IPS-20b (cell line): ENCODE measurements at regions not wholly inside any gene's neighbourhood (a gene's known extent, or its start where the extent isn't known, plus 50 kb on each side); places are given as distances from the start of the nearest gene placed in this dataset.

Experiments
- H3K27ac ChIP-seq: one replicate; pipeline ENCODE4 v1.5.1; 2013; ENCODE audit warnings: low read length
- H3K27me3 ChIP-seq: 2 replicates; pipeline ENCODE4 v1.6.1; 2013; ENCODE audit warnings: mild to moderate bottlenecking, low read length, inconsistent platforms; ENCODE audit not compliant: insufficient read depth
- H3K36me3 ChIP-seq: 2 replicates; pipeline ENCODE4 v1.6.1; 2013; ENCODE audit warnings: low read depth, mild to moderate bottlenecking, inconsistent platforms, low read length, moderate library complexity; ENCODE audit not compliant: insufficient read depth
- H3K4me1 ChIP-seq: 2 replicates; pipeline ENCODE4 v1.6.1; 2013; ENCODE audit warnings: mild to moderate bottlenecking, control low read depth, inconsistent platforms, low read length, moderate library complexity; ENCODE audit not compliant: insufficient read depth
- H3K4me3 ChIP-seq: 2 replicates; pipeline ENCODE4 v1.5.1; 2013; ENCODE audit warnings: mild to moderate bottlenecking, low read length, inconsistent platforms
- H3K9ac ChIP-seq: 2 replicates; pipeline ENCODE4 v1.6.1; 2013; ENCODE audit warnings: low read depth, mild to moderate bottlenecking, inconsistent platforms, low read length, moderate library complexity
- H3K9me3 ChIP-seq: 2 replicates; pipeline ENCODE4 v1.6.1; 2013; ENCODE audit warnings: mild to moderate bottlenecking, low read depth, low read length, inconsistent platforms; ENCODE audit not compliant: insufficient read depth

DNA sequence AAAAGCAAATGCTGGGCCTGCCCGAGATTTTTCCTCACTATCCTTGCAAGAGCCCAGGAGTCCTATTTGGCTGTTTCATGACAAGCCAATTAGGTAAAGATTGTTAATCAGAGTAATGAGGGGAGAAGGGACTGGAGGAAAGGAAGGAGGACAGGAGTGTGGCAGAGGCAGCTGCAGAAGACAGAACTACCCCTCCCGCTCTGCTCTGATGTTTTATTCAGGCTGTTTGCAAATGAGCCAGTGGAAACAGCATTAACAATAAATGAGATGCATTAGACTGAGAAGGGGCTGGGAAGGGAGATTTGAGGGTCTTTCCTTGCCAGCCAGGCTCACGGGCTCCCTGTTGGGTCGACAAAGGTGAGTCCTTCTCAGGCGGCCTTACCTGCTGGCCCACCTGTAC, 421.0 kb upstream of the CCDC196 start:
- H3K27ac ChIP-seq, result no peak overlapping the region
- H3K9me3 ChIP-seq, result no peaks in the 10 kb centered on the region
- no peaks in the 10 kb centered on the region for H3K36me3 ChIP-seq
- no peak overlapping the region for H3K4me3 ChIP-seq
- H3K9ac ChIP-seq, result no peak overlapping the region
- no peaks in the 10 kb centered on the region for H3K27me3 ChIP-seq
- H3K4me1 ChIP-seq, result peaks cover 8% of the 10 kb centered on the region

DNA sequence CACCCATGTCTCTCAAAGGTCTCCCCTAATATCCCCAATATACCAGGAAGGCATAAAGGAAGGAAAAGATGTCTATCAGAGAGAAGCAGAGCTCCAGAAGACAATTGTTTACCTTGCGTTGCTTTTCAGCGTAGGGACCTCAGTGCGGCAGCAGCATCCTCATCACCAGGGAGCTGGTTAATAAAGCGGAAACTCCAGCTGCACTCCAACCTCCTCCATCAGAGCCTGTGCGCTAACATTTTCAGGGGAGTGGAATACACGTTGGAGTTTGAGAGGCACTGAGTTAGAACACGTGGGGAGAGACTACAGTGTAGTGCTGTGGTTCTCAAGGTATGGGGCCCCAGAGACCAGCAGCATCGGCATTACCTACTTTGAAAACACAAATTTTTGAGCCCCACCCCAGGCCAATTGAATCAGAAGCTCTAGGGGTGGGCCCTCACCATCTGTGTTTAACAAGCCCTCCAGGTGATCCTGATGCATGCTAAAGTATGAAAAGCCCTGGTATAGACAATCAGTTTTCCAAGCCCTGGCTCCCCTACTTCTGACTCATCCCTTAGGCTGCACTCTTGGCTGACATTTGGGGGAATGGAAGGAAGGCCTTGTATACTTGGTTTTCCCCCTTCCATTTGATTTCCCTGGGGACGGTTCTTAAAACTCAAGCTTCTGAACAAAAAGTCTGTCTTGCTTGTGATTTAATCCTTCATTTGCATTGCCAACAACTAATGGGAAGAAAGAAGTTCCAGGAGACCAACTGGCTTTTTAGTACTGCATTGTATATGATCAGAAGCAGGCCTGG, 419.0 kb upstream of the CCDC196 start:
- no peaks in the 10 kb centered on the region for H3K9me3 ChIP-seq
- H3K27me3 ChIP-seq, result no peaks in the 10 kb centered on the region
- H3K4me3 ChIP-seq, result no peak overlapping the region
- no peaks in the 10 kb centered on the region for H3K36me3 ChIP-seq
- no peak overlapping the region for H3K9ac ChIP-seq
- no peak overlapping the region for H3K27ac ChIP-seq
- peaks cover 8% of the 10 kb centered on the region for H3K4me1 ChIP-seq

DNA sequence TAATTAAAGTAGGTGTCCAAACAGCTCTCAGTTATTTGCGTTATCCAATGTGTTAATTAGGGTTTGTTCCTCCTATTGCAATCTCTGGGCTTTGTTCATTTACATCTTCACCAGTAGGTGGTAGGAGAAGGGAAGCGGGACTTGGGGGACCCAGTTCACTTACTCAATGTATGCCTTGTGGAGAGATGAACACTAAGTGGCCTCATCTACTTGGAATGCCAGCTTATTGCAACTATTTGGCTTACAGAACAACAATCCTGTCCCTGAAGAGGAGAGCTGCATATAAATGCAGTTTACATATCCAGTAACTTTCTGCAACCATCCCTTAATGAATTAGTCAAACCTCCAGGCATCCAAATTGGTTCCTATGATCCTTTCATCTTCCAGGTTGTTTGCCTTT, 417.1 kb upstream of the CCDC196 start:
- Histone ChIP-seq H3K4me3 (no peak overlapping the region), H3K9me3 (no peaks in the 10 kb centered on the region), H3K4me1 (peaks cover 8% of the 10 kb centered on the region), H3K27me3 (no peaks in the 10 kb centered on the region), H3K9ac (no peak overlapping the region), H3K27ac (no peak overlapping the region), H3K36me3 (no peaks in the 10 kb centered on the region)

DNA sequence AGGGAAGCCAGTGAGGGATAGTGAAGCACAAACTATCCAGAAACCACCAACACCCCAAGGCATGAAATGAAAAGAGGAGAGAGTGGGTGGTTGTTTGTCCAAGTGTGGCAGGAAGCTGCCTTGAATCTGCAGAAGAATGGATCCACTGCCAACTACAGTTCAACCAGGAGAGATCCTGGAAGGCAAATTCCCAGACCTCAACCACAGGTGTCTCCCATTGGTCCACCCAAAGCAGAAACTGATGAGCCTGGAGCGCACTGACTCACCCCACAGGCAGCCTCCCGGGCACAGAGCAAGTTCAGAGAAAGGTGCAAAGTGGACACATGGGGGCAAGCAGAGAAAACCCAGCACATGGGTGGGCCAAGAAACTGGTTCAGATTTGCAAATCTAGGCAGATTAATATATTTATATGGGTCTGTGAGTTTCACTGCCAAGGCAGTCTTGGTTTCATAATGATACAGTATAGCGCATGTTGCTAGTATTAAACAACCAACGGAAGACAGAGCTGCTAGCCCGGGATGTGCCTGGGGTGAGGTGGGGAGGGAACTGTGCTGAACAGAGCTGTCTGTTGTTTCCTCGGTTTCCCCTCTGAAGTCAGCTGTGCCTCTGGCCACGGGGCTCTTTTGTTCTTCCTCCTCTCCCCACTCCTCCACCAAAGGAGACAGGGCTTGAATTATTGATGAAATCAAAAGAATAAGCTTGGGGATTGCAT, 416.2 kb upstream of the CCDC196 start:
- Histone ChIP-seq H3K27me3 (no peaks in the 10 kb centered on the region), H3K27ac (no peak overlapping the region), H3K36me3 (no peaks in the 10 kb centered on the region), H3K9me3 (no peaks in the 10 kb centered on the region), H3K4me1 (peaks cover 12% of the 10 kb centered on the region), H3K4me3 (no peak overlapping the region), H3K9ac (no peak overlapping the region)

DNA sequence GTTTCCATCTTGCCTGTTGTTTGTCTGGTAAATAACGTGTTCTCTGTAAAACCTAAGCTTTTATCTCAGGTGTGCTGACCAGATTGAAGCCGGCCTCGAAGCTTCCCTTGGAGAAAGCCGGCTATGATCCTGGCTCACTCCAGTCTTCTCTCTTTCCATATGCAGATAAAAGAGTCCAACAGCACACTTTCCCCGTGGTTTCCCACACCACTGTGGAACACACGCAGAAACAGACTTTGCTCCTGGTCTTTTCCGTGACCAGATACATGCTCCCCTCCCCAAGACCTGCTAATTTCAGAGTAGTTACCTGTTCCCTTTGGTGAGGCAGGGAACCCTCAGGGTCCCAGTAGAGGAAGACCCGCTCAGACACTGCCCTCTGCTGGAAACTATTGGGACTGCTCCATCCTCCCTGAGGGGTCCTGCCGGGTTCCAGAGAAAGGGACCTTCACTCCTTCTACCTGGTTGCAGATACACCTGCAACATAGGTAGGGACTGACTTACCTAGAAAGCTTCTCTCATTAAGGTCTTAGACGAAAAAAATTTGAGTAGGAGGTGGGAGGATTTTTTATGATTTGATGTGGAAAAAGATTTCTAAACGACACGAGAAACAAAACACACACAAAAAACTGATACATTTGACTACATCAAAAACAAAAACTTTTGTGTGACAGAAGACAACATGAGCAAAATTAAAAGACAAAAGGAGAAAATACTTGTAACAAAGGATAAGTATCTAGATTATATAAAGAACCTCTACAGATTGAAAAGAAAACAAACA, 415.4 kb upstream of the CCDC196 start:
- Histone ChIP-seq H3K9ac (no peak overlapping the region), H3K4me1 (peaks cover 9% of the 10 kb centered on the region), H3K27ac (no peak overlapping the region), H3K9me3 (no peaks in the 10 kb centered on the region), H3K4me3 (no peak overlapping the region), H3K27me3 (no peaks in the 10 kb centered on the region), H3K36me3 (no peaks in the 10 kb centered on the region)

DNA sequence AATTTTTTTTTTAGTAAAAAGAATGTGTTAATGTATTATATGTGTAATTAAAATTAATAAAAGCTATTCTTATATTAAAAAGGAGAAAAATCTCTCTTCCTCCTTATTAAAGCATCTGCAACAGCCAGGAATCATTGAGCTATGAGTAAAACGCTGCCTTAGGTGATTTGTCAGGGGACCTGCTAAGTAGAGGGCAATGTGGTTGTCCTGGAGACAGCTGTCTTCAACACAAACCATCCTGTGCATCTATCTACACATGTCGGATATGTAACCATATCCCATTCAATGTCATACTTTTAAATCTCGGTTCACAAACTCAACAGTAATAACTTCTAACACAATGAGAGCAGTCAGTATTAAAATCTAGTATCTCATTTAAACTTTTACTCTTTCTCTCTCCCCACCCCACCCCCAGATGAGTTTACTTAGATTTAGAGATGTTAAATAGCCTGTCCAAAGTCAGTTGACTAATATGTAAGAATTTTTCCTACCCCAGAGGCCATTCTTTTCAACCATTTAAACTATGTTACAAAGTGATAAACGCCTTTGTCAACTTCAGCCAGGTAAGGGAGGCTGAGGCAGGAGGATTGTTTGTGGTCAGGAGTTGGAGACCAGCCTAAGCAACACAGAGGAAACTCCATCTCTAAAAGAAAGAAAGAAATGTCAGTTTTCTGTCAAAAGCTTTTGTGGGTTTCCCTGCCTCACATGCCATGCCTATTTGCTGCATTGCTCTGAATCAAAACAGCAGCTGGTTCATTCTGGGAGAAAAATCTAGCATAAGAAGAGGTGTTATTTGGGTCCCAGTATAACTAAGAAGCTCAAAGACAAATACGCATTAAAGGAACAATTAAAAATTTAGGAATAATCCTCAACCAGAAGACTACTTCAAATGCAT, 413.7 kb upstream of the CCDC196 start:
- Histone ChIP-seq H3K9ac (no peak overlapping the region), H3K4me1 (peaks cover 9% of the 10 kb centered on the region), H3K36me3 (no peaks in the 10 kb centered on the region), H3K4me3 (no peak overlapping the region), H3K27me3 (no peaks in the 10 kb centered on the region), H3K9me3 (no peaks in the 10 kb centered on the region), H3K27ac (no peak overlapping the region)

DNA sequence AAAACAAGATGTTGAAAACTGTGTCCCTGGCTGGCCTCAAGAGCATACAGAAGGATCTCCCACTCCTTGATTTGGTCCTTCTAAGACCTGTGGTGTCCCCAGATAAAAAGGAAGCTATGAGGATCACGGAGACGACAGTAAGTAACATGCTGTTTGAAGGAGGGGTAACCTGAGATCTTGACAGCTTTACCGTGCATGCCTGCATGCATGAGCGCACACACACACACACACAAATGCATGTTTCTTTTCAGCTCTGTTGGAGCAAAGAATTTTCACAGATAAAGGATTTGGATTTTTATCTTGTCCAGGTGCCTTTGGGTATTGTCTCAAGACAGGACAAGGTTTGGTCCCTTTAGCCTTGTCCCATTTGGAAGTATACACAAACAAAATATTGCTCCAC, 411.6 kb upstream of the CCDC196 start:
- Histone ChIP-seq H3K27ac (no peak overlapping the region), H3K4me3 (no peak overlapping the region), H3K27me3 (no peaks in the 10 kb centered on the region), H3K36me3 (no peaks in the 10 kb centered on the region), H3K4me1 (peaks cover 5% of the 10 kb centered on the region; the same call in 1 of the 2 replicates), H3K9ac (no peak overlapping the region), H3K9me3 (no peaks in the 10 kb centered on the region)

DNA sequence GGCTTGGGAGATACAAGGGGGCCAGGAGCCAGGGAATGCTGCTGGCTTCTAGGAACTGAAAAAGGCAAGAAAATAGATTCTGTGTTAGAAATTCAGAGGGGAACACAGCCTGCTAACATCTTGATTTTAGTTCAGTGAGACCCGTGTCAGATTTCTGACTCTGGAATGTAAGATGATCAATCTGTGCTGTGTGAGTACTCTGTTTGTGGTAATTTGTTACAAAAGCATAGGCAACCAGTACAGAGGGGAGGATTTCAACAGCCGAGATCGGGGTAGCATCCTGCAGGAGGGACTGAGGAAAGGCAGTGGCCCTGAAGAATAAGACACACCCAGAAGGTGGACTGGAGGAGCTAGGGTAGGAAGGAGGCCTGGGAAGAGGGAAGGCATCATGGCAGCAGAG, 410.0 kb upstream of the CCDC196 start:
- Histone ChIP-seq H3K4me3 (no peak overlapping the region), H3K27ac (no peak overlapping the region), H3K9ac (no peak overlapping the region), H3K9me3 (no peaks in the 10 kb centered on the region), H3K27me3 (no peaks in the 10 kb centered on the region), H3K4me1 (peaks cover 5% of the 10 kb centered on the region; the same call in 1 of the 2 replicates), H3K36me3 (no peaks in the 10 kb centered on the region)

DNA sequence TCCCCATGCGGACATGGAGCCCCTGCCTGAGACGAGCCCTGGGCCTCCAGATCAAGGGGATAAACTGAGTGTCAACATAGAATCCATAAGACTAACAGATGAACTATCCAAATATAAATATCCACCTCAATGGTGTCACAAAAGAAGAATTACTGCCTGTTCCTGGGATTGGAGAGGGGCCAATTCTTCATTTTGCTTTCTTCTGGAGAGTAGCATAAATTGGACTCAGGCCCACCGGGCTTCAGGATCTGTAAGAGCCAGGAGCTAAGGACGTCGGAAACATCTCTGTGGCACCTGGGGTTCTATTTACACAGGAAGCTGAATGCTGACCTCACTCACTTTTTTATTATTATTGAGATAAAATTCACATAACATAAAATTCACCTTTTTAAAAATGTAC, 408.2 kb upstream of the CCDC196 start:
- Histone ChIP-seq H3K27ac (no peak overlapping the region), H3K4me3 (no peak overlapping the region), H3K4me1 (peaks cover 5% of the 10 kb centered on the region; the same call in 1 of the 2 replicates), H3K9me3 (no peaks in the 10 kb centered on the region), H3K9ac (no peak overlapping the region), H3K36me3 (no peaks in the 10 kb centered on the region), H3K27me3 (no peaks in the 10 kb centered on the region)

DNA sequence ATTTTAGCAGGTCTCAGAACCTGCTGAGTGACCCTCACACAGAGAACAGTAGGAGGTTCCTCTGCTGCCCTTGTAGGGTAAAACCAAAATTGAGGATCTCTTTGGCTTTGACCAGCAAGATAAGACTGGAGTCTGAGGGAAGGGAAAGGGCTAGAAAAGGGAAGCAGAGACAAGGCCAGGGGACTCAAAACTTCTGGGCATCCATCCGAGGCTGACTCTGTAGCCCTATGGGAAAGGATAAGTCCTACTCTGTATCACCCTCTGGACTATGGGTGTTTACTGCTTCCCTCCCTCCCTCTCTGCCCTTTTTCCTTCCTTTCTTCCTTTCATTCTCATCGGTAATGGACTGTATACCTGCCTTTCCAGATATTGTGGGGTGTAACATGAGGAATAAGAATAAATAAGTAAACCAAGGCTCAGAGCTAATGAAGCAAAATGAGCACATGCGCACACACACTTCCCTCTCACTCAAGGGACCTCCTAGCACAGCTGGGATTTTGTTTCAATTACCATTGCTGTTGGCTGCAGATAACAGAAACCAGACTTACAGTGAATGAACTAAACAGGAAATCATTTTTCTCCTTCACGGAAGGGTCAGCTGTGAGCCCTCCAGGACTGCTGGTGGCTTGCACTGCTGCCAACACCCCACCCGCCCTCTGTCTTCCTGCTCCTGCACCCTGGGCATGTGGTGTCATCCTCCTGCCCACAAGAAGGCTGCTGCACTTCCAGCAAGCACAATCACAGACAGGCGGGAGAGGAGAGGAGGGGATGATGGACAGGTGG, 404.4 kb upstream of the CCDC196 start:
- H3K9ac ChIP-seq, result no peak overlapping the region
- no peaks in the 10 kb centered on the region for H3K36me3 ChIP-seq
- no peak overlapping the region for H3K27ac ChIP-seq
- no peaks in the 10 kb centered on the region for H3K9me3 ChIP-seq
- no peaks in the 10 kb centered on the region for H3K4me1 ChIP-seq
- no peaks in the 10 kb centered on the region for H3K27me3 ChIP-seq
- no peak overlapping the region for H3K4me3 ChIP-seq
